AG04449 (cell line): ENCODE measurements at regions not wholly inside any gene's neighbourhood (a gene's known extent, or its start where the extent isn't known, plus 50 kb on each side); places are given as distances from the start of the nearest gene placed in this dataset.

Experiments used
- CTCF ChIA-PET: fragments of 350-600 bp; formaldehyde crosslinking; extraction: SDS; loops from one replicate; lab custom pipeline; 2021; ENCODE audit warnings: antibody characterized with exemption; lab: Yijun Ruan, JAX
- POLR2A ChIA-PET: fragments of 400-600, 350-600 bp; formaldehyde crosslinking; extraction: SDS; loops from one replicate; lab custom pipeline; 2020; ENCODE audit warnings: antibody characterized with exemption, inconsistent platforms; lab: Yijun Ruan, JAX
- DNase-seq: peaks from one replicate; pipeline ENCODE4 v3.0.0-alpha.2; 2010; ENCODE audit warnings: low read depth, low spot score
- H3K4me3 ChIP-seq: 2 replicates; pipeline ENCODE4 v1.5.1; 2011; ENCODE audit warnings: low read depth, mild to moderate bottlenecking, control low read depth, low read length
- CTCF ChIP-seq: IDR thresholded peaks from one replicate; pipeline ENCODE4 v1.5.1; 2011; ENCODE audit warnings: mild to moderate bottlenecking, moderate library complexity, low read length, control low read depth, inconsistent platforms; ENCODE audit not compliant: insufficient read depth; ENCODE audit errors: missing control alignments

GRCh38 chr21:32834916-32835235, 63.3 kb upstream of the PAXBP1 start:
- DNase-seq, result no peak
- ChIA-PET CTCF (interaction anchor here (1.2 to 3.1 kb wide), 2 partner anchors 160 to 611 kb away, joined by 4 to 12 read pairs; no protein-coding TSS in a partner anchor), POLR2A (no interaction called here)
- TF ChIP-seq CTCF, result no peak
- no peak overlapping the region for H3K4me3 ChIP-seq

GRCh38 chr21:32842146-32842545, 70.6 kb upstream of the PAXBP1 start:
- POLR2A ChIA-PET, result no interaction called here
- H3K4me3 ChIP-seq, result no peak overlapping the region
- no peak for DNase-seq
- TF ChIP-seq CTCF, result no peak
- CTCF ChIA-PET, result no interaction called here

GRCh38 chr21:32843561-32843960, 72.0 kb upstream of the PAXBP1 start:
- TF ChIP-seq CTCF, result no peak
- no peak overlapping the region for H3K4me3 ChIP-seq
- POLR2A ChIA-PET, result no interaction called here
- no peak for DNase-seq
- CTCF ChIA-PET, result interaction anchor here (1.8 to 2.0 kb wide), 2 partner anchors 10 to 354 kb away, joined by 6 to 8 read pairs; no protein-coding TSS in a partner anchor

GRCh38 chr21:32844076-32844475, 72.5 kb upstream of the PAXBP1 start:
- CTCF ChIA-PET, result interaction anchor here (1.8 to 2.0 kb wide), 2 partner anchors 11 to 353 kb away, joined by 6 to 8 read pairs; no protein-coding TSS in a partner anchor
- H3K4me3 ChIP-seq, result no peak overlapping the region
- POLR2A ChIA-PET, result no interaction called here
- DNase-seq, result no peak
- TF ChIP-seq CTCF, result no peak

- POLR2A ChIA-PET, result no interaction called here
- H3K4me3 ChIP-seq, result no peak overlapping the region
- TF ChIP-seq CTCF, result no peak
- CTCF ChIA-PET, result interaction anchor here (1.8 to 2.0 kb wide), 2 partner anchors 12 to 352 kb away, joined by 6 to 8 read pairs; no protein-coding TSS in a partner anchor
- peak; percentile 21 for DNase-seq
Observed at GRCh38 chr21:32844653-32845436, 73.3 kb upstream of the PAXBP1 start.

- ChIA-PET CTCF (no interaction called here), POLR2A (no interaction called here)
- no peak for TF ChIP-seq CTCF
- no peak for DNase-seq
- H3K4me3 ChIP-seq, result no peak overlapping the region
Observed at GRCh38 chr21:32858628-32859027, 87.1 kb upstream of the PAXBP1 start.
